ENCODE measurements at regions not wholly inside any gene's neighbourhood (a gene's known extent, or its start where the extent isn't known, plus 50 kb on each side); places are given as distances from the start of the nearest gene placed in this dataset.
"Not testable (repeated sequence)": the region's sequence is repeated elsewhere in the genome, so short reads cannot be mapped to it uniquely, and the experiment has no call there.

- TF ChIP-seq CTCF (IDR thresholded peaks at IDR 0.05; ENCODE audit: low read depth, low read length) (no peak), MAX (IDR thresholded peaks at IDR 0.05; ENCODE audit: low read depth, low read length) (no peak), POLR2A (IDR thresholded peaks at IDR 0.05; ENCODE audit: extremely low read depth, insufficient read length) (no peak), MYC (IDR thresholded peaks at IDR 0.05; ENCODE audit: low read depth, low read length) (no peak)
- no peak for DNase-seq (ENCODE audit: low read depth)
- no peak overlapping the region for H3K4me3 ChIP-seq (ENCODE audit: low read depth, low read length)
These were observed 82.1 kb downstream of the DLEU7 start for GRCh38 chr13:50761406-50761805.

GRCh38 chr13:50762969-50763567, 80.4 kb downstream of the DLEU7 start:
- no peak overlapping the region for H3K4me3 ChIP-seq (ENCODE audit: low read depth, low read length)
- no peak for TF ChIP-seq CTCF (IDR thresholded peaks at IDR 0.05; ENCODE audit: low read depth, low read length)
- no peak for TF ChIP-seq MYC (IDR thresholded peaks at IDR 0.05; ENCODE audit: low read depth, low read length)
- TF ChIP-seq POLR2A (IDR thresholded peaks at IDR 0.05; ENCODE audit: extremely low read depth, insufficient read length), result no peak
- no peak for TF ChIP-seq MAX (IDR thresholded peaks at IDR 0.05; ENCODE audit: low read depth, low read length)
- DNase-seq (ENCODE audit: low read depth), result no peak

- no peak for DNase-seq (ENCODE audit: low read depth)
These were observed 77.5 kb downstream of the DLEU7 start for GRCh38 chr13:50766013-50766412.

GRCh38 chr13:50766695-50767094, 76.8 kb downstream of the DLEU7 start:
- H3K4me3 ChIP-seq (ENCODE audit: low read depth, low read length), result no peak overlapping the region

More at GRCh38 chr13:50766013-50766412, 77.5 kb downstream of the DLEU7 start:
- no peak overlapping the region for H3K4me3 ChIP-seq (ENCODE audit: low read depth, low read length)
- TF ChIP-seq MYC (IDR thresholded peaks at IDR 0.05; ENCODE audit: low read depth, low read length), result no peak
- TF ChIP-seq POLR2A (IDR thresholded peaks at IDR 0.05; ENCODE audit: extremely low read depth, insufficient read length), result no peak
- TF ChIP-seq CTCF (IDR thresholded peaks at IDR 0.05; ENCODE audit: low read depth, low read length), result no peak
- no peak for TF ChIP-seq MAX (IDR thresholded peaks at IDR 0.05; ENCODE audit: low read depth, low read length)

GRCh38 chr13:50772881-50773280, 70.6 kb downstream of the DLEU7 start:
- DNase-seq (ENCODE audit: low read depth); H3K4me3 ChIP-seq (ENCODE audit: low read depth, low read length): not testable (repeated sequence)

More at GRCh38 chr13:50766695-50767094, 76.8 kb downstream of the DLEU7 start:
- DNase-seq (ENCODE audit: low read depth), result no peak
- TF ChIP-seq CTCF (IDR thresholded peaks at IDR 0.05; ENCODE audit: low read depth, low read length) (no peak), POLR2A (IDR thresholded peaks at IDR 0.05; ENCODE audit: extremely low read depth, insufficient read length) (no peak), MYC (IDR thresholded peaks at IDR 0.05; ENCODE audit: low read depth, low read length) (no peak), MAX (IDR thresholded peaks at IDR 0.05; ENCODE audit: low read depth, low read length) (no peak)
